ENCODE measurements at regions not wholly inside any gene's neighbourhood (a gene's known extent, or its start where the extent isn't known, plus 50 kb on each side); places are given as distances from the start of the nearest gene placed in this dataset.

DNA sequence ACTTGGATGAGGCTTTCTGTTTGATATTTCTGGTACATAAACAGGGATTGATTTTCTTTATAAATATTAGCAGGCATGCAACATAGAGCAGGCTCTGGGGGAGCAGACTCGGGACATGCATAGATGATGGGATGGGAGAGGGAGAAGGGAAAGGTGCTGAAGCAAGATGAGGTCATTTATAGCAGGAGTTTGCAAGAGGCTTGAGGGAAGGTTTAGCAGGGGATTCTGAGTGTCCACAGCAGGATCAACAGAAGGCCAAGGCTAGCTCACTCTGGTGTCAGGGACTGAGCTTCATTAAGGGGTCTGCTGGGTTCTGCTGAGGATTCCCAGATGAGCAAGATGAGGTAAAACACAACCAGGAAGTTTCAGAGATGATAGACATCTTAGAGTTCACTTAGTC lies 309.1 kb upstream of the CELF4 start:
- TF ChIP-seq SIN3A (IDR thresholded peaks at IDR 0.05; ENCODE audit: borderline replicate concordance, insufficient read depth, low read length), result no peak
- TF ChIP-seq TAF1 (IDR thresholded peaks at IDR 0.05; ENCODE audit: borderline replicate concordance, insufficient read depth, low read length), result no peak
- no peak for TF ChIP-seq FOXP2 (optimal IDR thresholded peaks at IDR 0.05; ENCODE audit: borderline replicate concordance, extremely low read depth, extremely low read length, insufficient read depth)
- TF ChIP-seq, protein P1, sequence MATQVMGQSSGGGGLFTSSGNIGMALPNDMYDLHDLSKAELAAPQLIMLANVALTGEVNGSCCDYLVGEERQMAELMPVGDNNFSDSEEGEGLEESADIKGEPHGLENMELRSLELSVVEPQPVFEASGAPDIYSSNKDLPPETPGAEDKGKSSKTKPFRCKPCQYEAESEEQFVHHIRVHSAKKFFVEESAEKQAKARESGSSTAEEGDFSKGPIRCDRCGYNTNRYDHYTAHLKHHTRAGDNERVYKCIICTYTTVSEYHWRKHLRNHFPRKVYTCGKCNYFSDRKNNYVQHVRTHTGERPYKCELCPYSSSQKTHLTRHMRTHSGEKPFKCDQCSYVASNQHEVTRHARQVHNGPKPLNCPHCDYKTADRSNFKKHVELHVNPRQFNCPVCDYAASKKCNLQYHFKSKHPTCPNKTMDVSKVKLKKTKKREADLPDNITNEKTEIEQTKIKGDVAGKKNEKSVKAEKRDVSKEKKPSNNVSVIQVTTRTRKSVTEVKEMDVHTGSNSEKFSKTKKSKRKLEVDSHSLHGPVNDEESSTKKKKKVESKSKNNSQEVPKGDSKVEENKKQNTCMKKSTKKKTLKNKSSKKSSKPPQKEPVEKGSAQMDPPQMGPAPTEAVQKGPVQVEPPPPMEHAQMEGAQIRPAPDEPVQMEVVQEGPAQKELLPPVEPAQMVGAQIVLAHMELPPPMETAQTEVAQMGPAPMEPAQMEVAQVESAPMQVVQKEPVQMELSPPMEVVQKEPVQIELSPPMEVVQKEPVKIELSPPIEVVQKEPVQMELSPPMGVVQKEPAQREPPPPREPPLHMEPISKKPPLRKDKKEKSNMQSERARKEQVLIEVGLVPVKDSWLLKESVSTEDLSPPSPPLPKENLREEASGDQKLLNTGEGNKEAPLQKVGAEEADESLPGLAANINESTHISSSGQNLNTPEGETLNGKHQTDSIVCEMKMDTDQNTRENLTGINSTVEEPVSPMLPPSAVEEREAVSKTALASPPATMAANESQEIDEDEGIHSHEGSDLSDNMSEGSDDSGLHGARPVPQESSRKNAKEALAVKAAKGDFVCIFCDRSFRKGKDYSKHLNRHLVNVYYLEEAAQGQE (IDR thresholded peaks at IDR 0.05; ENCODE audit: insufficient read depth in 1 of 2, low read depth in 2 of 2, low read length in 2 of 2), result no peak
- TF ChIP-seq POLR2AphosphoS5 (IDR thresholded peaks at IDR 0.05; ENCODE audit: low read depth, low read length), result no peak

DNA sequence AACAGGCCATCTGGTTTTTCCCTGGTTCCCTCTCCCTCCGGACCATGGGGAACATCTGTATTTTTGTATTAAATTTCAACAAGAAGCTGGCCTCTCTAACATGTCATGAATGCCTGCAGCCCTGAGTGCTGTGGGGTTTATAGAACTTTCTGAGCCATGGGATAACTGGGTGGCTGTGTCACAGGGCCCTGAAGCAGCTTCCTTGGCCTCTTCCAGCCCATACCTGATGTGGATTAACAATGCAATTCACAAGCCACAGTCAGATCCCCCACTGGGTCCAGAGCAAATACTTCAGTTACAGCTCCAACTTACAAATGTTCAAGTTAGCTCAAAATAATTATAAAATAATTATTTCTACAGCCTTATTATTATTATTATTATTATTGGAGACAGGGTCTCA lies 307.8 kb upstream of the CELF4 start:
- TF ChIP-seq FOXP2 (optimal IDR thresholded peaks at IDR 0.05; ENCODE audit: borderline replicate concordance, extremely low read depth, extremely low read length, insufficient read depth) (no peak), POLR2AphosphoS5 (IDR thresholded peaks at IDR 0.05; ENCODE audit: low read depth, low read length) (no peak), SIN3A (IDR thresholded peaks at IDR 0.05; ENCODE audit: borderline replicate concordance, insufficient read depth, low read length) (no peak), TAF1 (IDR thresholded peaks at IDR 0.05; ENCODE audit: borderline replicate concordance, insufficient read depth, low read length) (no peak)

DNA sequence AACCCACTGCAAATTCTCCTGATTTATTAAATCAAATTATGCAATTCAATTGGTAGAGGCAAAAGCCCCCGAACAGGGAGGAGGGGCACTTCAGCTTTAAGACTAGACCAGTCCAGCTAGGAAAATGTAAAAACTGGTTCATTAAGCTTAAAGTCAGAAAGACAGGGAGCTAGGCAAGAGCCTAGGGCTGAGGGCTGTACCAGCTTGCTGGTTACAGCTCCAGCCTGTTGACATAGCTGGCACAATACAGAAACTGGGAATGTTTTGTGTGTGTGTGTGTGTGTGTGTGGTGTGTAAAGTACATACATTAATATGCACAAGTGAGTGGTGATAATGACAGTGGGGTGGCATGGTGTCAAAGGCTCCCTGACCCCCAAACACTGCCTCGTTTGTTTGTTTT lies 307.0 kb upstream of the CELF4 start:
- TF ChIP-seq FOXP2 (optimal IDR thresholded peaks at IDR 0.05; ENCODE audit: borderline replicate concordance, extremely low read depth, extremely low read length, insufficient read depth) (no peak), POLR2AphosphoS5 (IDR thresholded peaks at IDR 0.05; ENCODE audit: low read depth, low read length) (no peak), SIN3A (IDR thresholded peaks at IDR 0.05; ENCODE audit: borderline replicate concordance, insufficient read depth, low read length) (no peak), TAF1 (IDR thresholded peaks at IDR 0.05; ENCODE audit: borderline replicate concordance, insufficient read depth, low read length) (no peak)
- TF ChIP-seq, protein P1 (IDR thresholded peaks at IDR 0.05; ENCODE audit: insufficient read depth in 1 of 2, low read depth in 2 of 2, low read length in 2 of 2), result no peak

DNA sequence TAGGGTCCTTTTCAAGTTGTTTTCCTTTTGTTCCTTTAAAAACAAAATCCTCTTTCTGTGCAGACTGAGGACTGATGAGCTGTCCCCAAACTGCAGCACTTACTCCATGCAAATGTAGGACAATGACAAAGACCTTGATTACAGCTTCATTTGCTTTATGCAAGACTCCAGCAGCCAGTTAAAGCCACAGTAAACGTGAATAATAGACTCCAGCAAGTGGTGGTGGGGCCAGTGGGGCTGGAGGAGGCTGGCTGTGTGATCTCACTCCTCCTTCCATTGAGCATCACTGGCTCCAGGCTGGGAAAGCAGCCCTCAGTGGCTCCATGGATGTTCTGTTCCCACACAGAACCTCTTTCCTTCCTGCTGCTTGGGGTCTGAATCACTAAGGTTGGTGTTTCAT lies 306.0 kb upstream of the CELF4 start:
- TF ChIP-seq SIN3A (IDR thresholded peaks at IDR 0.05; ENCODE audit: borderline replicate concordance, insufficient read depth, low read length) (no peak), TAF1 (IDR thresholded peaks at IDR 0.05; ENCODE audit: borderline replicate concordance, insufficient read depth, low read length) (no peak), FOXP2 (optimal IDR thresholded peaks at IDR 0.05; ENCODE audit: borderline replicate concordance, extremely low read depth, extremely low read length, insufficient read depth) (no peak)
- TF ChIP-seq, protein P1 (IDR thresholded peaks at IDR 0.05; ENCODE audit: insufficient read depth in 1 of 2, low read depth in 2 of 2, low read length in 2 of 2), result no peak

DNA sequence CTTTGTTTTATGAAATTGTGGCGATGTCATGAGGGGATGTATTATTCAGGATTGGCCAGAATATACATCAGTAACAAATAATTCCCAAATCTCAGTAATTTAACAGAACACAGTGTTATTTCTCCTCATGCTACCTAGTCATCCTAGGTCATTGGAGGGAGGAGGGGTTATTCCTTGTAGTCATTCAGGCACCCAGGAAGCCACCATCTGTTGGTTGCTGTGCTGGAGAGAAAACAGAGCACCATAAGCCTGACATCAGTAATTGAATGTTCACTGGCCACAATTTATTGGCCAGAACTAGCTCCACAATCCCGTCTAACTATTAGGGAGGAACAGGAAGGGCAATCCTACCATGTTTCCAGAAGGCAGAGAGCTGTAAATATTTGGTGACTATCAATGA lies 303.5 kb upstream of the CELF4 start:
- TF ChIP-seq FOXP2 (optimal IDR thresholded peaks at IDR 0.05; ENCODE audit: borderline replicate concordance, extremely low read depth, extremely low read length, insufficient read depth), result no peak

DNA sequence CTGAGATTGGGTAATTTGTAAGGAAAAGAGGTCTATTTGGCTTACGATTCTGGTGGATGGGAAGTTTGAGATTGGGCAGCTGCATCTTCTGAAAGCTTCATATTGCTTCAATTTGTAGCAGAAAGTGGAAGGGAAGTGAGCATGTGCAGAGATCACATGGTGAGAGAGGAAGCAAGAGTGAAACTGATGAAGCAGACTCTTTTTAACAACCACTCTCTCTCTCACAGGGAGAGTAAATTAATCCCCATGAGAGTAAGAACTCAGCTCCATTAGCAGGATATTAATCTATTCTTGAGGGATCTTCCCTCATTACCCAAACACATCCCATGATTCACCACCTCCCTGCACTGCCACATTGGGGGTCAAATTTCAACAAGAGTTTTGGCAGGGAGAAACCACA lies 298.5 kb upstream of the CELF4 start:
- TF ChIP-seq, protein P1 (IDR thresholded peaks at IDR 0.05; ENCODE audit: insufficient read depth in 1 of 2, low read depth in 2 of 2, low read length in 2 of 2), result no peak
- TF ChIP-seq TAF1 (IDR thresholded peaks at IDR 0.05; ENCODE audit: borderline replicate concordance, insufficient read depth, low read length) (no peak), FOXP2 (optimal IDR thresholded peaks at IDR 0.05; ENCODE audit: borderline replicate concordance, extremely low read depth, extremely low read length, insufficient read depth) (no peak), POLR2AphosphoS5 (IDR thresholded peaks at IDR 0.05; ENCODE audit: low read depth, low read length) (no peak), SIN3A (IDR thresholded peaks at IDR 0.05; ENCODE audit: borderline replicate concordance, insufficient read depth, low read length) (no peak)

Data from PFSK-1 (cell line).